ENCODE measurements at regions not wholly inside any gene's neighbourhood (a gene's known extent, or its start where the extent isn't known, plus 50 kb on each side); places are given as distances from the start of the nearest gene placed in this dataset.

DNA sequence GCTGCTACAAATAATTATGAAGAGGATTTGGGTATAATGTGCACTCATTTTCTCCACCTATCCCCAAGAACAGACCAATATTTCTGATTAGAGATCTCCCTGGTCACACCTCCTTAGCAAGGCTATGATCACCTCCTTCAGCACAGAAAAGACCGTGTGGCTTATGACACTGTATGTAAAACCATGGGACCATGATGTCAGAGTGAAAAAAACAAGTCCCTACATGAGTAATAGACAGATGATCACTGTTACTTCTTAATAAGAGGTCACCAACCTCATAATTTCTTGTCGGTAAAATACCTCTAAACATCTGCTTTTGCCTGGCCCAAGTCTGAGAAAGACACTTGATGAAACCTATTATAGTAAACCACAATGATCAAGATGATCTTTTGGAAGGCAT, 330.6 kb upstream of the F9 start:
- TF ChIP-seq CTCF (IDR thresholded peaks at IDR 0.05), result no peak
- no peak for TF ChIP-seq POLR2A (IDR thresholded peaks at IDR 0.05)

Measured in Peyer's patch (tissue), 4 donors.